ENCODE measurements at regions not wholly inside any gene's neighbourhood (a gene's known extent, or its start where the extent isn't known, plus 50 kb on each side); places are given as distances from the start of the nearest gene placed in this dataset.

- TF ChIP-seq CTCF (conservative IDR thresholded peaks at IDR 0.05; ENCODE audit: low read length): no peak
- TF ChIP-seq EZH2phosphoT487 (IDR thresholded peaks at IDR 0.05; ENCODE audit: borderline replicate concordance, low read depth, low read length): no peak
Measured at GRCh38 chr9:87233431-87233830, 264.2 kb upstream of the DAPK1 start.

All from OCI-LY7 (cell line).